ENCODE measurements at regions not wholly inside any gene's neighbourhood (a gene's known extent, or its start where the extent isn't known, plus 50 kb on each side); places are given as distances from the start of the nearest gene placed in this dataset.

DNA sequence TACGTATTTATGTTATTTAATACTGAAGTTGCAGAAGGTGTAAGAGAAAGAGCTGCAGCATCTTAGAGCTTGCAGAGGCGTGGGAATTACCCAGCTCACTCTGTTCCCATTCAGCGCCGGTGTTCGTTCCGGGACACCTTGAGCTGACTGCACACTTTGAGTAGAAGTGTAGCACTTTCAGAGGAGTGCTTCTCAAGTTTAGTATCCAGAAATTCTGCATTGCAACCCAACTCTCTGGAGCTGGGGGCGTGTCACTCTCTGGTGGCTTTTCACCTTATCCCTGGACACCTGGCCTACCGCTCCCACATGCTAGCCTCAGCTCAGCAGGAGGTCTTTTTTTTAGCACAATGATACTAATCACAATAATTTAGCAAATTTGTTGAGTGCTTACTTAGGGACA lies 66.4 kb upstream of the SHH start:
- intact Hi-C loops (cut with DNase I) = no loop called here
- ATAC-seq = peak; percentile 69 to 80

GRCh38 chr7:155878250-155878649 lies 66.0 kb upstream of the SHH start:
- Histone ChIP-seq H3K9me3 (no peaks in the 10 kb centered on the region), H3K27me3 (ENCODE audit: low read depth) (no peaks in the 10 kb centered on the region), H3K4me1 (no peaks in the 10 kb centered on the region), H3K36me3 (no peaks in the 10 kb centered on the region), H3K4me3 (no peak overlapping the region), H3K27ac (no peak overlapping the region)
- DNase-seq (no peak), ATAC-seq (peak; percentile 29 to 41)
- intact Hi-C loops (cut with DNase I) = no loop called here
- TF ChIP-seq, protein P1, sequence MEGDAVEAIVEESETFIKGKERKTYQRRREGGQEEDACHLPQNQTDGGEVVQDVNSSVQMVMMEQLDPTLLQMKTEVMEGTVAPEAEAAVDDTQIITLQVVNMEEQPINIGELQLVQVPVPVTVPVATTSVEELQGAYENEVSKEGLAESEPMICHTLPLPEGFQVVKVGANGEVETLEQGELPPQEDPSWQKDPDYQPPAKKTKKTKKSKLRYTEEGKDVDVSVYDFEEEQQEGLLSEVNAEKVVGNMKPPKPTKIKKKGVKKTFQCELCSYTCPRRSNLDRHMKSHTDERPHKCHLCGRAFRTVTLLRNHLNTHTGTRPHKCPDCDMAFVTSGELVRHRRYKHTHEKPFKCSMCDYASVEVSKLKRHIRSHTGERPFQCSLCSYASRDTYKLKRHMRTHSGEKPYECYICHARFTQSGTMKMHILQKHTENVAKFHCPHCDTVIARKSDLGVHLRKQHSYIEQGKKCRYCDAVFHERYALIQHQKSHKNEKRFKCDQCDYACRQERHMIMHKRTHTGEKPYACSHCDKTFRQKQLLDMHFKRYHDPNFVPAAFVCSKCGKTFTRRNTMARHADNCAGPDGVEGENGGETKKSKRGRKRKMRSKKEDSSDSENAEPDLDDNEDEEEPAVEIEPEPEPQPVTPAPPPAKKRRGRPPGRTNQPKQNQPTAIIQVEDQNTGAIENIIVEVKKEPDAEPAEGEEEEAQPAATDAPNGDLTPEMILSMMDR (IDR thresholded peaks at IDR 0.05) = no peak

More for the DNA sequence above, 66.4 kb upstream of the SHH start:
- Histone ChIP-seq H3K9me3 (no peaks in the 10 kb centered on the region), H3K4me1 (no peaks in the 10 kb centered on the region), H3K27ac (no peak overlapping the region), H3K4me3 (no peak overlapping the region), H3K27me3 (ENCODE audit: low read depth) (no peaks in the 10 kb centered on the region), H3K36me3 (no peaks in the 10 kb centered on the region)
- TF ChIP-seq, protein P1 (IDR thresholded peaks at IDR 0.05) = no peak
- DNase-seq = peak; percentile 59

DNA sequence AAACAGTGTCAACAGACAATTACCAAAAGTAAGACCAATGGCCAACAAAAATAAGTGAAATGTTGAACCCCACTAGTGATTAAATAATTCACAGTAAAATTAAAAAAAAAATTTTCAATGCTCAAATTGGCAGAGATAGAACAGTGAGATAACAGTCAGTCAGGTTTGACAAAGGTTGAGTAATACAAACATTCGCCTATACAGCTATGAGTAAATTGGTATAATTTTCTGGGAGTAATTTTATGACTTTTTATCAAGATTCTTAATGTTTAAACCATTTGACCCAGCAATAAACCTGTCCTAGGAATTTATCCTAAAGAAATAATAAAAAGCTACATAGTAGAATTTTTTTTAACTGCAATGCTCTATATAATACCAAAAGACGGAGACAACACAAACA lies 64.9 kb upstream of the SHH start:
- DNase-seq = no peak
- no peak for ATAC-seq
- H3K4me3 ChIP-seq = no peak overlapping the region
- intact Hi-C loops (cut with DNase I) = no loop called here
- H3K4me1 ChIP-seq = no peaks in the 10 kb centered on the region
- TF ChIP-seq, protein P1 (IDR thresholded peaks at IDR 0.05) = no peak
- no peak overlapping the region for H3K27ac ChIP-seq
- H3K9me3 ChIP-seq = no peaks in the 10 kb centered on the region
- H3K36me3 ChIP-seq = no peaks in the 10 kb centered on the region
- H3K27me3 ChIP-seq (ENCODE audit: low read depth) = no peaks in the 10 kb centered on the region

- Histone ChIP-seq H3K9me3 (no peaks in the 10 kb centered on the region), H3K27ac (no peak overlapping the region), H3K4me3 (no peak overlapping the region), H3K27me3 (ENCODE audit: low read depth) (no peaks in the 10 kb centered on the region), H3K4me1 (no peaks in the 10 kb centered on the region), H3K36me3 (no peaks in the 10 kb centered on the region)
- intact Hi-C loops (cut with DNase I) = no loop called here
- no peak for DNase-seq
- TF ChIP-seq, protein P1 (IDR thresholded peaks at IDR 0.05) = no peak
- ATAC-seq = no peak
These were observed 62.1 kb upstream of the SHH start for GRCh38 chr7:155874411-155874810.

DNA sequence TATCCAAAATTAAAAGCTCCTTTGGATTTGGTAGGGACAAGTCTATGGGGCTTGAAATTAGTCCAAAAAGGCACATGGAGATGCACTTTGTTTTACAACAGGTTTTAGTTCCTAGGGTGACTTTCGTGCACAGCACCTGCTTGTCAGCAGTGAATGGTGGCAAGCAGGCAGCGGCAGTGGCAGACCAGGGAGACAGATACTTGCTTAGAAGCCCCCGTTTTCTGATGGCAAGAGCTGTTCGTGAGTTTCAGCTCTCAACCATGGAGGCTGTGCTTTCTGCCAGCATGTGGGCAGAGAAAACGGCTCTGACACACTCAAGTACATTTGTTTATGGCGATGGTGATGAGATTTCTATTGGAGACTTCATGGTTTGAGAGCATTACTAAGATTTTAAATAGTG lies 61.7 kb upstream of the SHH start:
- Histone ChIP-seq H3K36me3 (no peaks in the 10 kb centered on the region), H3K4me1 (no peaks in the 10 kb centered on the region), H3K9me3 (no peaks in the 10 kb centered on the region), H3K27me3 (ENCODE audit: low read depth) (no peaks in the 10 kb centered on the region), H3K27ac (no peak overlapping the region), H3K4me3 (no peak overlapping the region)
- TF ChIP-seq, protein P1 (IDR thresholded peaks at IDR 0.05) = no peak
- intact Hi-C loops (cut with DNase I) = no loop called here
- DNase-seq = no peak
- ATAC-seq = no peak

All from lower lobe of right lung (tissue), 2 donors.